Psoas muscle (tissue), 7 donors: ENCODE measurements at regions not wholly inside any gene's neighbourhood (a gene's known extent, or its start where the extent isn't known, plus 50 kb on each side); places are given as distances from the start of the nearest gene placed in this dataset.

ENCODE experiments used
- ATAC-seq, 4 donors: fragments of 200-7000 bp; cut with Tn5 transposase; one replicate each; pipeline ENCODE4 v1.9.1; 2020; ENCODE audit warnings: moderate library complexity in 3 of 4, mild to moderate bottlenecking in 2 of 4
- DNase-seq, 2 donors: peaks; one replicate each; pipeline ENCODE4 v3.0.0-alpha.2; 2020
- H3K27ac ChIP-seq: fragments of 200-600 bp; one replicate; pipeline ENCODE4 v1.8.0; 2022
- H3K27me3 ChIP-seq, 3 donors: fragments of 200-600 bp in 1 of 3; one replicate each; pipeline versions ENCODE4 v1.6.1 to v1.8.0; 2013 to 2022; ENCODE audit warnings: low read length in 2 of 3, mild to moderate bottlenecking in 2 of 3, moderate library complexity in 1 of 3; ENCODE audit not compliant: insufficient read depth in 3 of 3
- H3K36me3 ChIP-seq, 2 donors: fragments of 200-600 bp in 1 of 2; one replicate each; pipeline versions ENCODE4 v1.6.1 to v1.8.0; 2013 to 2022; ENCODE audit warnings: low read depth in 1 of 2, mild to moderate bottlenecking in 1 of 2, moderate library complexity in 1 of 2; ENCODE audit not compliant: insufficient read depth in 1 of 2
- H3K4me1 ChIP-seq: fragments of 200-600 bp; one replicate; pipeline ENCODE4 v1.8.0; 2022
- H3K4me3 ChIP-seq: fragments of 200-600 bp; one replicate; pipeline ENCODE4 v1.8.0; 2022; ENCODE audit warnings: mild to moderate bottlenecking
- H3K9me3 ChIP-seq: fragments of 200-600 bp; one replicate; pipeline ENCODE4 v1.8.0; 2022
- CTCF ChIP-seq: fragments of 200-600 bp; IDR thresholded peaks from one replicate; pipeline ENCODE4 v1.8.0; 2022; ENCODE audit warnings: antibody characterized with exemption
- WGBS, 3 donors: extraction: QIAGEN DNeasy Blood & Tissue Kit; methylation state at CpG; one replicate each; pipeline versions ENCODE4 v1.1.6 to v1.1.7; 2013; 5-methylcytosine and 5-hydroxymethylcytosine counted together
- intact Hi-C, 2 donors: fragments of 100-400 bp; cut with DNase I; formaldehyde crosslinking; loops; one replicate each; pipeline versions ENCODE4 v1.11.0 to v1.14.2; 2022
- donor health status: healthy with polysubstance abuse.
- donor health status: DM: no; HTN: no; CAD: no; lungs with moderate emphysema.
- donor health status: Bipolar disorder and iron deficiency.
- donor health status: healthy.
- donor health status: DM: yes; HTN: yes; CAD: no.
- donor health status: DM: no; HTN: no; CAD: no.
- donor health status: DM: yes; HTN: yes; CAD: no.

DNA sequence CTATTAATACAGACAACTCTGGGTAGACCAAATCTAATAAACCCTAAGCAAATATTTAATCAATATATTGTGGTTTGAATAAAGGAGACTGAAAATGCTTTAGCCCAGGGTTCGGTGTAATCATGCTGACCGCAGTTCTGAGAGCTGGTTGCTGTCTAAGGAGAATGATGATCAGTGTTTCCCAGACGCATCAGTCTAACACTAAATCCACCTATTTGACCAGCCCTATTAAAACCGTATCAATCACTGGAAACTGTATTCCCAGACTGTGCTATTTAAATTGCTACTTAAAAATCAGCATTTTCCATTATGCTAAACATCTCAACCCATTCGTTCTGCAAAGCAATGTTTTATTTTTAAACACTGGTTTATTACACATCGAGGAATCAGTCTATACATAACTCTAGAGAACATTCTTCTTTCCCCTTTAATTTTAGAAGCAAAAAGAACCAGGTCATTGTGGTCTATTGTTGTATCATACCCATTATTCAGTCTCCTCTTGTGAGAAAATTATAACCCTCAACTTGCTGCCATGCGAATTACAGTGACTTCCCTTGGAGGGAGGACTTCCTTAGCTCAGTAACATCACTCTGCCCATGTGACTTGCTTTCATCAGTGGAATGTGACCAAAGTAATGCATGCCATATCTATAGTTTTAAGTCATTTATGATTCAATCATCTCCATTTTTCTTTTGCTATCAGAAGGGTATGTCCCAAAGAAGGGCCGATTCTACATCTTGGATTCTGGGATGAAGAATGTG, 515.2 kb upstream of the JAG1 start:
- H3K4me1 ChIP-seq = no peaks in the 10 kb centered on the region
- no peaks in the 10 kb centered on the region for H3K36me3 ChIP-seq
- intact Hi-C loops = no loop called here
- WGBS, 3 donors = 73 to 91% (median 82%) methylated on average over 8 of the region's 8 CpGs
- no peak for ATAC-seq
- H3K27me3 ChIP-seq = no peaks in the 10 kb centered on the region
- no peak for DNase-seq
- no peaks in the 10 kb centered on the region for H3K9me3 ChIP-seq
- no peak overlapping the region for H3K27ac ChIP-seq
- no peak overlapping the region for H3K4me3 ChIP-seq
- no peak for TF ChIP-seq CTCF

- Histone ChIP-seq H3K36me3 (no peaks in the 10 kb centered on the region), H3K27me3 (no peaks in the 10 kb centered on the region), H3K27ac (no peak overlapping the region), H3K4me3 (no peak overlapping the region), H3K9me3 (no peaks in the 10 kb centered on the region), H3K4me1 (no peaks in the 10 kb centered on the region)
- TF ChIP-seq CTCF = no peak
- no peak for ATAC-seq
- DNase-seq = no peak
- intact Hi-C loops = no loop called here
- 87 to 93% (median 89%) methylated on average over 2 of the region's 2 CpGs for WGBS, 3 donors
These were observed 516.9 kb upstream of the JAG1 start for GRCh38 chr20:11190741-11191140.

DNA sequence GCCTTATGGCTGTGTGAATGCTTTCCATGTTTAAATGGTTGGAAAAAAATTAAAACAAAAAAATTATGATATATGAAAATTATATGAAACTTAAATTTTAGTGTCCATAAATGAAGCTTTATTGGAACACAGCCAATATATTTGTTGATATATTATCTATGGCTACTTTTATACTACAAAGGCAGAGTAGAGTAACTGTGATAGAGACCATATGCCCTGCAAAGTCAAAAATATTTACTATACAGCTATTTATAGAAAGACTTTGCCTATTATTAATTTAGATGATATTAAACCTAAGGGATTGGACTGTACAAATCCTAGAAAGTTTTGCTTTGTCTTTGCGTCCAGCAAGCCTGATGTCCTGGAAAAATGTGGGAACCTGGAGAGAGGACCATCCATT, 518.3 kb upstream of the JAG1 start:
- DNase-seq = no peak
- 84 to 96% (median 90%) methylated on average over 1 of the region's 1 CpG for WGBS, 3 donors
- intact Hi-C loops = no loop called here

DNA sequence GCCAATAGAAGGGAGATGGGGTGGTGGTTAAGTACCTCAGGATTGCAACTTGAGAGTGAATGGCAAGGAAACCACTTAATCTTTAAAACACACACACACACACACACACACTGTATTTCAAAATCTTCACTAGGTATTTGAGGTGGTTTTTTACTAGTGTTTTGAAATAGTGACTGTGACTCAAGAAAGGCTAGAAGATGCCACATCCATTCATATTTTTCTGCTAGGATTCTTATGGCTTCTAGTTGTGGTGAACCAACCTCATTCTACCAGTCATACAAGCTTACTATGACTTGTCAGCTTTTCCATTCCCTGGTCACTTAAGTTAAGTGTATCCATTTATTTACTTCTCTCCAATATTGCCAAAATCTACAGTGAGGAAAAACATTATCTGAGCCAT, 519.4 kb upstream of the JAG1 start:
- H3K36me3 ChIP-seq = no peaks in the 10 kb centered on the region
- H3K9me3 ChIP-seq = no peaks in the 10 kb centered on the region
- no peak for TF ChIP-seq CTCF
- DNase-seq = no peak
- H3K4me3 ChIP-seq = no peak overlapping the region
- no peak overlapping the region for H3K27ac ChIP-seq
- H3K27me3 ChIP-seq = no peaks in the 10 kb centered on the region
- no peak for ATAC-seq
- no peaks in the 10 kb centered on the region for H3K4me1 ChIP-seq
- intact Hi-C loops = no loop called here

More for the DNA sequence above, 518.3 kb upstream of the JAG1 start:
- no peaks in the 10 kb centered on the region for H3K27me3 ChIP-seq
- H3K4me1 ChIP-seq = no peaks in the 10 kb centered on the region
- no peaks in the 10 kb centered on the region for H3K9me3 ChIP-seq
- ATAC-seq = no peak
- no peak overlapping the region for H3K27ac ChIP-seq
- no peaks in the 10 kb centered on the region for H3K36me3 ChIP-seq
- H3K4me3 ChIP-seq = no peak overlapping the region
- no peak for TF ChIP-seq CTCF

DNA sequence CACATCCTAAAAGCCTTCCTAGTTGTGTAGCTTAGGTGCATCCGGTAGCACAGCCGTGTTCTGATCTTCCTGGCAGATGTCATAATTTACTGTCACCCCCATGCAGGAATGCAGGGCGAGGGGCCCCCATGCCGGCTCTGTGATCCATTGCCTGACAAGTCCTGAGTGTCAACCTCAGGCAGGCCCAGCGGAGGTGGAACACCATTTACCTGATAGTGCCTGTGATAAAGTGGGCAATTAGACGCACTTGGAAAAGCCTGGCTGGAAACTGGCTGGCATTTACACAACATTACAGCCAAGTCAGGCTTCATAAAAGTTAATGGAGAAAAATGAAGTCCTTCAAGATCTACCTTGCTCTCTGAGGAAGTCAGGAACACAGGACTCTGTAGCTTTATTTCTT, 521.4 kb upstream of the JAG1 start:
- TF ChIP-seq CTCF = no peak
- Histone ChIP-seq H3K36me3 (no peaks in the 10 kb centered on the region), H3K9me3 (no peaks in the 10 kb centered on the region), H3K4me3 (no peak overlapping the region), H3K27ac (no peak overlapping the region), H3K27me3 (no peaks in the 10 kb centered on the region), H3K4me1 (no peaks in the 10 kb centered on the region)
- 70 to 74% (median 73%) methylated on average over 6 of the region's 6 CpGs for WGBS, 3 donors
- no peak for ATAC-seq
- peak in 1 of 2 donors; percentile 36 for DNase-seq
- intact Hi-C loops = no loop called here
